Neural cell (in vitro differentiated cells): ENCODE measurements at regions not wholly inside any gene's neighbourhood (a gene's known extent, or its start where the extent isn't known, plus 50 kb on each side); places are given as distances from the start of the nearest gene placed in this dataset.

Source experiments
- H2AFZ ChIP-seq: fragments of 200-600, 300-800 bp; sonication (generic), shearing (Covaris generic); 2 replicates; pipeline ENCODE4 v1.6.0; 2014; ENCODE audit warnings: low read depth, mild to moderate bottlenecking, antibody characterized with exemption, low read length, moderate library complexity
- H3F3A ChIP-seq: fragments of 200-600 bp; shearing (Covaris generic); 2 replicates; pipeline ENCODE4 v1.6.1; 2016; ENCODE audit warnings: mild to moderate bottlenecking, moderate library complexity, mixed read lengths, antibody characterized with exemption, low read length; ENCODE audit not compliant: insufficient read depth, poor library complexity, severe bottlenecking
- H3K27ac ChIP-seq: fragments of 200-600, 300-800 bp; sonication (generic), shearing (Covaris generic); 2 replicates; pipeline ENCODE4 v1.5.1; 2014; ENCODE audit warnings: mild to moderate bottlenecking, low read length, moderate library complexity
- H3K27me3 ChIP-seq: fragments of 300-800, 200-600 bp; sonication (generic), shearing (Covaris generic); 2 replicates; pipeline ENCODE4 v1.6.0; 2014; ENCODE audit warnings: mild to moderate bottlenecking, low read depth, low read length, moderate library complexity; ENCODE audit not compliant: insufficient read depth
- H3K36me3 ChIP-seq: fragments of 300-800, 200-600 bp; sonication (generic), shearing (Covaris generic); 2 replicates; pipeline ENCODE4 v1.5.1; 2014; ENCODE audit warnings: mild to moderate bottlenecking, antibody characterized with exemption, low read length, moderate library complexity; ENCODE audit not compliant: insufficient read depth
- H3K4me2 ChIP-seq: fragments of 300-800, 200-600 bp; sonication (generic), shearing (Covaris generic); 2 replicates; pipeline ENCODE4 v1.6.0; 2014; ENCODE audit warnings: mild to moderate bottlenecking, low read length
- H3K4me3 ChIP-seq: fragments of 300-800, 200-600 bp; sonication (generic), shearing (Covaris generic); 2 replicates; pipeline ENCODE4 v1.5.1; 2014; ENCODE audit warnings: mild to moderate bottlenecking, low read length, moderate library complexity
- H3K79me2 ChIP-seq: fragments of 200-600 bp; shearing (Covaris generic); replicated peaks from 2 replicates; pipeline ENCODE4 v1.6.0; 2014; ENCODE audit warnings: mild to moderate bottlenecking, low read length, moderate library complexity; ENCODE audit not compliant: insufficient read depth
- H3K9ac ChIP-seq: fragments of 300-800, 200-600 bp; sonication (generic), shearing (Covaris generic); 2 replicates; pipeline ENCODE4 v1.6.1; 2016; ENCODE audit warnings: mild to moderate bottlenecking, low read length, mixed read lengths
- H3K9me2 ChIP-seq: fragments of 200-600 bp; shearing (Covaris generic); 2 replicates; pipeline ENCODE4 v1.6.1; 2016; ENCODE audit warnings: mild to moderate bottlenecking, low read length, mixed read lengths; ENCODE audit not compliant: insufficient read depth
- H3K9me3 ChIP-seq: fragments of 200-600, 300-800 bp; sonication (generic), shearing (Covaris generic); 2 replicates; pipeline ENCODE4 v1.6.1; 2016; ENCODE audit warnings: mild to moderate bottlenecking, mixed run types, low read length, moderate library complexity, mixed read lengths
- H4K20me1 ChIP-seq: fragments of 200-600 bp; shearing (Covaris generic); 2 replicates; pipeline ENCODE4 v1.6.1; 2016; ENCODE audit warnings: mild to moderate bottlenecking, mixed run types; ENCODE audit not compliant: insufficient read depth
- EP300 ChIP-seq: fragments of 450-650 bp; conservative IDR thresholded peaks from 2 replicates; pipeline ENCODE4 v1.6.1; 2014; ENCODE audit warnings: antibody characterized with exemption, mild to moderate bottlenecking, moderate library complexity; ENCODE audit not compliant: poor library complexity, severe bottlenecking
- EZH2 ChIP-seq: fragments of 200-600, 300-800 bp; shearing (Covaris generic), sonication (generic); IDR thresholded peaks from 2 replicates; pipeline ENCODE4 v1.6.1; 2014; ENCODE audit warnings: antibody characterized with exemption, low read length, borderline replicate concordance, mild to moderate bottlenecking; ENCODE audit not compliant: insufficient read depth, poor library complexity, severe bottlenecking
- MXI1 ChIP-seq: fragments of 450-650 bp; conservative IDR thresholded peaks from 2 replicates; pipeline ENCODE4 v1.6.1; 2014; ENCODE audit warnings: antibody characterized with exemption, mild to moderate bottlenecking; ENCODE audit not compliant: poor library complexity, severe bottlenecking
- POLR2AphosphoS5 ChIP-seq: IDR thresholded peaks from 2 replicates; pipeline ENCODE4 v1.6.1; 2012
- REST ChIP-seq: IDR thresholded peaks from 2 replicates; pipeline ENCODE4 v1.6.1; 2012; ENCODE audit warnings: borderline replicate concordance
- SMC3 ChIP-seq: fragments of 450-650 bp; conservative IDR thresholded peaks from 2 replicates; pipeline ENCODE4 v1.6.1; 2014; ENCODE audit warnings: antibody characterized with exemption, mild to moderate bottlenecking, moderate library complexity; ENCODE audit not compliant: poor library complexity
- TAF1 ChIP-seq: IDR thresholded peaks from 2 replicates; pipeline ENCODE4 v1.6.1; 2012; ENCODE audit warnings: low read depth

DNA sequence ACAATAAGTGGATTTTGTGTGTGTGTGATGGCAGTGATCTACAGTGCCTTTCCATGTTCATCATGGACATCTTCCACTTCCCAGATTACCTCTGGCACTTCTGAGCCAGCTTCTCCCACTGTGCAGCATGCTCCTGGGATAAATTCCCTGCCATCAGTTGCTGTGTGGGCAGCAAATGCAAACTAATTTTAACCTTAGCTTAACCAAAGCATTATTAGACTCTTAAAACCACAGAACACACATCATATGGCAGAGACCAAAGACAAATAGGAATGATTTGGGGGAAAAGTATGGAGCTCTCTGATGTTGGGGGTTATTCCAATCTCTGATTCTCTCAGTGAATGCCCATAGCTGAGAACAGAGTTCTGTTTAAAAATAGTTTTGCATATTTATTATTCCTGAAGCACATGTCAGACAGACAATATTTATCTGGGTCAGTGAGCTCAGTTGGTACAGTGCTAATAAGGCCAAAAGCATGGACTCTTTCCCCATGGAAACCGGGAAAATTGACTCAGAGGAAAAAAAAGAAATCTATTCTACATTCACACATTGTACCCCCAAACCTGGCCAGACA is 567.4 kb downstream of the IQCM start:
- no peaks in the 10 kb centered on the region for H3K79me2 ChIP-seq
- TF ChIP-seq EP300 (no peak), POLR2AphosphoS5 (no peak)
- no peaks in the 10 kb centered on the region for H3K9me3 ChIP-seq

DNA sequence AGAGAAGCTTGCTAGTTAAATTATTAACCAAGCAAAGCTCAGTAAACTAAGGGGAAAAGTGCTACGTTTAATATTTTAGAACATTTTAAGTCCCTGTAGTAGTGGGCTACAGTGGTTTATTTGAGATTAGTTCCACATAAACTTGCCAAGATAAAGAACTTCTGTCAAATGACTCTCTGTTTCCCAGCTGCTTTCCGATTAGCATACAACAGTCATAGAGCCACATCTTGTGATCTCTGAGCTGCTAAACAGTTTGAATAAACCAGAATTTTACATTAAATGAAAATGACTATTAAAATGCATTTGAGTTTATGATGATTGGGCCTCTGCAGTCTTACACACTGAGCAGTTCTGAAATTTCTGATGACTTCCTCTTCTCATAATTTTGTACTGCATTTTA is 568.5 kb downstream of the IQCM start:
- Histone ChIP-seq H3K79me2 (no peaks in the 10 kb centered on the region), H3K27me3 (no peaks in the 10 kb centered on the region), H3K4me3 (no peak overlapping the region), H4K20me1 (no peaks in the 10 kb centered on the region), H3K9ac (no peak overlapping the region), H2AFZ (no peak overlapping the region), H3K9me3 (no peaks in the 10 kb centered on the region), H3K4me2 (no peak overlapping the region), H3K9me2 (no peaks in the 10 kb centered on the region), H3F3A (no peaks in the 10 kb centered on the region), H3K27ac (no peak overlapping the region), H3K36me3 (no peaks in the 10 kb centered on the region)
- TF ChIP-seq SMC3 (no peak), MXI1 (no peak), TAF1 (no peak), REST (no peak), EP300 (no peak), EZH2 (no peak)

More for the DNA sequence above, 567.4 kb downstream of the IQCM start:
- Histone ChIP-seq H3K27ac (no peak overlapping the region), H3F3A (no peaks in the 10 kb centered on the region), H3K27me3 (no peaks in the 10 kb centered on the region), H3K36me3 (no peaks in the 10 kb centered on the region), H3K4me2 (no peak overlapping the region), H4K20me1 (no peaks in the 10 kb centered on the region), H3K4me3 (no peak overlapping the region), H2AFZ (no peak overlapping the region), H3K9me2 (no peaks in the 10 kb centered on the region), H3K9ac (no peak overlapping the region)

GRCh38 chr4:149245333-149245732 is 570.3 kb downstream of the IQCM start:
- Histone ChIP-seq H3K27ac (no peak overlapping the region), H3K9ac (no peak overlapping the region), H3K36me3 (no peaks in the 10 kb centered on the region), H4K20me1 (no peaks in the 10 kb centered on the region), H3F3A (no peaks in the 10 kb centered on the region), H2AFZ (no peak overlapping the region), H3K27me3 (no peaks in the 10 kb centered on the region), H3K4me2 (no peak overlapping the region), H3K9me2 (no peaks in the 10 kb centered on the region), H3K9me3 (no peaks in the 10 kb centered on the region), H3K79me2 (no peaks in the 10 kb centered on the region), H3K4me3 (no peak overlapping the region)
- TF ChIP-seq EP300 (no peak), REST (no peak), POLR2AphosphoS5 (no peak), SMC3 (no peak)
